HG03432 (cell line): ENCODE measurements at regions not wholly inside any gene's neighbourhood (a gene's known extent, or its start where the extent isn't known, plus 50 kb on each side); places are given as distances from the start of the nearest gene placed in this dataset.

Source experiments
- ATAC-seq: cut with Tn5 transposase; IDR thresholded peaks from one replicate; pipeline ENCODE4 v1.9.1; 2021; ENCODE audit warnings: mild to moderate bottlenecking, moderate library complexity; ENCODE audit not compliant: unreplicated experiment

DNA sequence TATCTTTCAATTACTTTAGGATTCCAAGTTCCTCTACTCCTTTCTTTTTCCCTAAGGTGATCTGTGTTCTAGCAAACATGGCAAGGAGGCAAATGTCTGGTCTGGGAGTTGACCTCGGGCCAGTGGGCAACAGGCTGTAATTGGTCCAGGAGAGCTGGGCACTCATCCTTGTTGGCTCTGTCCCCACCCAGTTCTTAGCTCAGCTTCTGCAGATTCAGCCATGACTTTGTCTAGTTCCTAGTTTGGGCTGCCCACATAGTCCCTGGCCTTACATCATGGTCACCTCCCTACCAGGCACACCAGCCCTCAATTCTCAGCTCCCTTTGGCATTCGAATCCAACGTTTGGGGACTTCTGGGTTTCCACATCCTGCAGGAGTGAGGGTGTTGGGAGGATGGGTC is 92.1 kb upstream of the DAP start:
- no peak for ATAC-seq

DNA sequence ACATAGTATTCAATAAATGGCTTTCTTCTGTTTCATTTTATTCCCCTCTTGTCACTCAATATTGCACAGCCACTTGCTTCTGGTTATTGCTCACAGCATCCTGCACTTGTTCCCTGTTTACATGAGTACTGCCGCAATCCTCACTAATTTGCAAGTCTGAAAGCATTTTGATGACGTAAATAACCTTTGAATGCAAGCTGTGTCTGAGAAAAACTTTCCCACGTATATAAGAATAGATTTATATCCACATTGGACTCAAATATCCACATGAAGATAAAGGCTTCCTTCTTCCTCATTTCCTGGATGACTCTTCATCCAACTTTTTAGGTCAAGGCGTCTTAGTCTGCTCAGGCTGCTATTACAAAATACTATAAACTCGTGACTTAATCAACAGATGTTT is 88.2 kb upstream of the DAP start:
- no peak for ATAC-seq

DNA sequence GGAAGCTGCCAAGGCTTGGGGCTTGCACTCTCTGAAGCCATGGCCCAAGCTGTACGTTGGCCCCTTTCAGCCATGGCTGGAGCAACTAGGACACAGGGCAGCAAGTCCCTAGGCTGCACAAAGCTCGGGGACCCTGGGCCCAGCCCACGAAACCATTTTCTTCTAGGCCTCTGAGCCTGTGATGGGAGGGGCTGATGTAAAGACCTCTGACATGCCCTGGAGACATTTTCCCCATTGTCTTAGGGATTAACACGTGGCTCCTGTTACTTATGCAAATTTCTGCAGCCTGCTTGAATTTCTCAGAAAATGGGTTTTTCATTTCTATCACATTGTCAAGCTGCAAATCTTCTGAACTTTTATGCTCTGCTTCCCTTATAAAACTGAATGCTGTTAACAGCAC is 83.0 kb upstream of the DAP start:
- ATAC-seq, result no peak

DNA sequence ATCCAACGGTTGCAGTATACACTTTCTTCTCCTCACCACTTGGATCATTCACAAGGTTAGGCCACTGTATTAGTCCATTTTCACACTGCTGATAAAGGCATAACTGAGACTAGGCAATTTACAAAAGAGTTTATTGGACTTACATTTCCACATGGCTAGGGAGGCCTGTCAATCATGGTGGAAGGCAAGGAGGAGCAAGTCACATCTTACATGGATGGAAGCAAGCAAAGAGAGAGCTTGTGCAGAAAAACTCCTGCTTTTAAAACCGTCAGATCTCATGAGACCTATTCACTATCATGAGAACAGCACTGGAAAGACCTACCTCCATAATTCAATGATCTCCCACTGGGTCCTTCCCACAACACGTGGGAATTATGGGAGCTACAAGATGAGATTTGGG is 81.8 kb upstream of the DAP start:
- ATAC-seq, result no peak

DNA sequence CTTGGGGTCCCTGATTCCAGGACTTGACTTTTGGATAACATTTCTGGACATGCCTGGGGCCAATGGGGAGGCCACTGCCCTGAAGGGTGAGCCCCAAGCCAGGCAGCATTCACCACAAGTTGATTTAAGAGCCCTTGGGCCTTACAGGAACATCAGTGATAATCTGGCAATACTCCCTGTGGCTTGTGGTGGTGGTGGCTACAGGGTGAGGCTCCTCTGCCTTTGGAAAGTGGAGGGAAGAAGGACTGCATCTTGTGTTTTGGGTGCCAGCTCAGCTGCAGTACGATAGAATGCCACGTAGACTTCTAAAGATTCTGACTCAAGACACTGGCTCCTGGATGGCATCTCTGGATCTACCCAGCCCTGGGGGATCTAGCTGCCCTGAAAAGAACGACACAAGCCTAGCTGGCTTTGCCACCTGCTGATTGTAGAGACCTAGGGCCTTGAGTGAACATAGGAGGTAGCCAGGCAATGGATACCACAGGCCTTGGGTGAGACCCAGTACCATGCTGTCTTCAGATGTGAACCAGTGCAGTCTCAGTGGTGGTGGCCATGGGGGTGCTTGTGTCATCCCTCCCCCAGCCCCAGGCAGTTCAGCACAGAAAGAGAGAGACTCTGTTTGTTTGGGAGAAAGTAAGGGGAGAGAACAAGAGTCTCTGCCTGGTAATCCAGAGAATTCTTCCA is 79.0 kb upstream of the DAP start:
- no peak for ATAC-seq

DNA sequence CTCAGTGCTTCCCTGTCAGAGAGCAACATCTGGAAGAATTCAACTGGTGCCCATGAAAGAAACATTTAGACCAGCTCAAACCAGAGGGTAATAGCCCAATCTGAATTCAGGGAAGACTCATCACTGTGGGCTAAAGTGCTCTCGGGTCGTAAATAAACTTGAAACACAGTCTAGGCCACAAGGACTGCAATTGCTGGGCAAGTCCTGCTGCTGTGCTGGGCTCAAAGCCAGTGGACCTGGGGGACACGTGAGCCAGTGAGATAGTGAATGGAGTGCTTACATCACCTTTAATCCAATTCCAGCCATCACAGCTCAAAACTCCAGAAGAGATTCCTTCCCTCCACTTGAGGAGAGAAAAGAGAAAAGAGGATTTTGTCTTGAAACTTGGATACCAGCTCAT is 78.1 kb upstream of the DAP start:
- no peak for ATAC-seq

DNA sequence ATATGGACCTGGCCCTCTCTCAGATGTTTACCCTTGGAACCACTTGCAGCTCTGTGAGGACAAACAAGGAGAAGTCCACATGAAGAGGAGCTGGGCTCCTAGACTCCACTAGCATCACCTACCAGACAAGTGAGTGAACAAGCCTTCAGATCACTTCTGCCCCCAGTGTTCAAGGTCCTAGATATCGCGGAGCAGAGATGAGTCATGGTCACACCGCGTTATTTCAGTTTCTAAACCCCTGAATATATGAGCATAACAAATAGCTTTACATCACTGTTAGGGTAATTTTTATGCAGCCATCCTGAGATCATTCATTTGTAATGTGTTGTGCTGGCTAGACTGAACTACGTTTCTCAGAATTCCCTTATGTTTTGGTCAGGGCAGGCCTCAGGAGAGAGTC is 77.0 kb upstream of the DAP start:
- ATAC-seq, result peak; percentile 94

DNA sequence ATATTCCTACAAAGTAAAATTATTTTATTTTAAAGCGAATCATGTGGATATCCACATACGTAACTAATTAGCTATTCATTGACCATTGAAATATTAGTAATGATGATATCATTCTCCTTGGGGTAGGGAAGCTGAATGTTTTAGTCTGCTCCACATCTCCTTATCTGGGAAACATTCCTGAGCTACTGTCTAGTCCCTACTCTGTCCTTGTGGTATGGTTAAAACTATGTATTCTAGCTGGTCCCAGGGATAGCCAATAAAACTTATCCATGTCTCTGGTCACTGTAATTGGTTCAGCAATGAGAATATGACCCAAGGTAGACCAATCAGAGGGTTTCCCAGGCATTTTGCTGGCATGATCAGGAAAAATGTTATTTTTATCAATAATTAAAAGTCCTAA is 76.0 kb upstream of the DAP start:
- no peak for ATAC-seq

DNA sequence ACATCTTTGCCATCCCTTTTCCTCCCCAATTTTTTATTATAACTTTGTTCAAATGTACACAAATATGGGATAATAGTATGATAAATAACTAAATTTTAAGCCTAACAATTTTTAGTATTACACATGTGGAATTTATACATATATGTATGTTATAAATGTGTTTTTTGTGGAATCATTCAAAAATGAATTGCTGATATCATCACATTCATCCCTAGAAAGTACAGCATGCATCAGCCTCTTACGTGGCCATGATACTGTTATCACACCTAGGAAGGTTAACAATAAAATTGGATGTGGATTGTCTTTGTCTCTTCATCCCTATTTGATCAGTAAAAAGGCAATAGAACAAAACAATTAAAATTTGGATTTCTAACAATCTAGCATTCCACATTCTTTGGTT is 73.7 kb upstream of the DAP start:
- no peak for ATAC-seq

DNA sequence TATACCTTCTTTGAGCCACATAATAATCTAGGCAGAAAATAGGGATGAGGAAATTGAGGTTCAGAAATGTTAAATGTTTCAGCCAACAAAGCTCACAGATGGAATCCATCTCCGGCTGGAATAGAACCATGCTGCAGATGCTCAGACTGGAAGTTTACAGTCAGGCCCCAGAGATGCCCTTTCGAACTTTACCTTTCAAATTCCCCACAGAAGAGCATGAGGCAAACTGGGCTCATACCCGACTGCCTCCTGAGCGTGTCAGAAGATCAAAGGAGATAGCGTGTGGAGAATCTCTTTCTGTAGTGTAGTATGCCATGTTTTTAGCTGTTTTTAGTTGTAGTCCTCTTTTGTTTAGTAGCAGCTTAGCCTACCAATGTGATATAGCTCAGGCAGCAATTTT is 72.0 kb upstream of the DAP start:
- ATAC-seq, result no peak

DNA sequence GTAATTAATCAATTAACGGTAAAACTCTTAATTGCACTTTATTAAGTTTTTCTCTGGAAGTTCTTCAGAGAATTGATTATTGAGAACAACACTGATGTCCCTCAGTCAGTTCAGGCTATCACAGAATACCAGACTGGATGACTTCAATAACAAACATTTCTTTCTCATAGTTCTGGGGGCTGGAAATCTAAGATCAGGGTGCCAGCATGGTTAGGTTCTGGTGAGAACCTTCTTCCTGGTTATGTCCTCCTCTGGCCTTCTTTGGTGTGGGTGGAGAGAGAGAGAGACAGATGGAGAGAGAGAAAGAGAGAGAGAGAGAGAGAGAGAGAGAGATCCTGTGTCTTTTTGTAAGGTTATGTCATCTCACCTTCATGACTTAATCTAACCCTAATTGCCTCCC is 71.4 kb upstream of the DAP start:
- no peak for ATAC-seq

DNA sequence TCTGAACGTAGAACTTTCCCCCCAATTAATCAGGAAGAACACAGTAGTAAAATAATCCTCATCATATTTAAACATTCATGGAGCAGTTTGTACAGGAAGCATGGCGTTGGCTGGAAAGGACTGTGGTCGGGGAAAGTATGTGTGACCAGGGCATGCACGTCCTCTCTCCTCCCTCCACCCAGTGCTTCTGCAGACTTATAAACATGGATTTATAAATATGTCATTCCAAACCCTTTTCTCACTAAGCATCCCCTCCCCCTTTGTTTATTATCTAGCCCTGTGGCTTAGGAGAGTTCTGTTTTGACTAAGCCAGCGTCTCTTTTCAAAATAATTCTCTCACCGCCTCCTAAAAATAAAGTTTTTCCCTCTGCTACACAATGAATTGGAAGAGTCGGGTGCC is 70.4 kb upstream of the DAP start:
- ATAC-seq, result no peak

DNA sequence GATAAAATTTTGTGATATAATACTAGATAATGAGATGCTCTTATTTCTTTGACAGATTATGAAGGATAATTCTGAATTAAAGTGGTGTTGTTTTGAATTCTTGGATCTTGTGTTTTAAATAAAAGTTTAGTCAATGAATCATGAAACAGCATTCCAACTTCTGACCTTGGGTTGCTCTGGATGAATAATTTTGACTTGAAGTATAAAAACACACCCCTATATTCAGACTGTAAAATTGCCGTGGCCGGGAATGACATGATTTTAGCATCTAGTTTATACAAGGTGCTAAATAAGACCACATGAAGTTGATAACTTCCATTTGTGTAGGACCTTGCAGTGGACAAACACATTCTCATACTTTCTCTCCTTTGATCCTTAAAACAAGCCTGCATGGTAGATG is 67.2 kb upstream of the DAP start:
- no peak for ATAC-seq

DNA sequence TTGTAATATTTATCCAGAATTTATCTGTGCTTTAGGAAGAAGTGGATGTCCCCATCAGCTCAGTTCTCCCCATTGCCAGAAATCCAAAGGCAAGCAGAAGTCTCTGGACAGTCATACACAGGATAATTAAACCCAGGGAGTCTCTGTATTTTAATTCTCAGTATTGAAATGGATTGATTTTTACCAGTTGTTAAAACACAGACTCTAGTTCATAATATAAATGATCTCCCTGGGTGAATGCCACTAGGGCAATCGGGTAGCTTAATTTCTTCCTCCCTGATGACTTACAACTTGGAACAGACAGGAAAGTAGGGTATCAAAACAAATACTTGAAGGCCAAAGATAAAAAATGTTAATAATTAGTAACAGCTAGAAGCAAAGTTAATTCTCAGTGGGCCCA is 66.5 kb upstream of the DAP start:
- ATAC-seq, result no peak

DNA sequence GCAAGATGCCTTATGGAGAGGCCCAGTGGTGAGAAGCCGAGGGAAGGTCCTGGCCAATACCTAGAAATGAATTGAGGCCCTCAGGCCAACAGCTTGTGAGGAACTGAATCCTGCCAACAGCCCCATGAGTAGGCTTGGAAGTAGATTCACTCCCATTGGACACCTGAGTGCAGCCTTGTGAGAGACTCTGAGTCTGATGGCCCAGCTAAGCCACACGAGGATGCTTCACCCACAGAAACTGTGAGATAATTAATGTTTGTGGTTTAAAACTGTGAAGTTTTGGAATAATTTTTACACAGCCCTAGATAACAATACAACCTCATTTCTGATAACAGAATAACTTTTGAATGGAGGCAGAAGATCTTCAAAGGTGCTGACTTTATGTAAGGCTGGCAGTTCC is 65.9 kb upstream of the DAP start:
- no peak for ATAC-seq

DNA sequence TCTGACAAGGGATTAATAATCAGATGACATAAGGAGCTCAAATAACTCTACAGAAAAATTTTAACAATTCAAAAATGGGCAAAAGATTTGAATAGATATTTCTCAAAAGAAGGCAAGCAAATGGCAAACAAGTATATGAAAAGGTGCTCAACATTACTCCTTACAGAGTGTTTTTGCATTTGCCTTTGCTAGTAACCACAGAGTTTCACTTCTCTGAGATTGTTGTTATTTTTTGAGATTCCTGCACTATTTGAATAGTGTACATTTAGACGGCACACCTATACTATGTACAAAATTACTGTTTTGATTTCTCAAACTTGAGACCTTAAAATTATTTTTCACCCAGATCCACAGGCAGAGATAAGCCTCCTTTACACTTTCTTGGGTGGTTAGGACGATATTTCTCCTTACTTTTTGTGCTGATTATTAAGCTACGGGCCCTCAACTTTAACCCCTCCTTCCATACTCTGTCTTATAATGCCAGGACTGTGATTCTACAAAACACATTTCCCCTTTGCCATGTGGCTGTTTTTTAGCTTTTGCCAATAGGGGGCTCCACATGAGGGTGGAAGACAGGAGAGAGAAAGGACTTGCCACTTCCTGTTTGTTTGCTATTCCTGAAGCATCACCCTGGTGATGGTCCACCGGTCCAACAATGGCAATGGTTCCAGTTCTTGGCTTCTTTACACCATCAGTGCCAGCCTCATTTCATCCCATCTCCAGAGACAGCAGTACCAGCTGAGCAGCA is 65.0 kb upstream of the DAP start:
- ATAC-seq, result peak; percentile 85

DNA sequence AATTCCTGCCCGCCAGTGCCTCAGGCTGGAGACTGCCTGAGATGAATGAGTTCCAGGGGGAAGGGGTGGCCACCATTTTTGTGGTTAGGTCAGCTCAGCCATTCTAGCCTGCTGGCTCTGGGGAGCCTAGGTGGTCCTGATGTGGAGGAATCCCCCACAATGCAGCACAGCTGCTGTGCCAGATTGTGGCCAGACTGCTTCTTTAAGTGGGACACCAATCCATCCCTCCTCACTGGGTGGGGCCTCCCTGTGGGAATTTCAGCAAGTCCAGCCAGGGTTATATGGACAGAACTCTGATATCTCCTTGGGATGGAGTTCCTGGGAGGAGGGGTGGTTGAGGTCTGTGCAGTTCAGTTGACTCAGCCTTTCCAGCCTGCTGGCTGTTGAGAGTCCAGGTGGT is 51.2 kb upstream of the DAP start:
- no peak for ATAC-seq
